BLaER1 treated with 17β-estradiol and CSF1 and Interleukin-3, amounts not matched to agents 10 nM and 100 nM (cell line): ENCODE measurements at regions not wholly inside any gene's neighbourhood (a gene's known extent, or its start where the extent isn't known, plus 50 kb on each side); places are given as distances from the start of the nearest gene placed in this dataset.

Source experiments
- H3K27ac ChIP-seq, 11 experiments: shearing (Covaris generic); formaldehyde crosslinking; 2 replicates each; pipeline ENCODE4 v1.8.1; 2022
- H3K27me3 ChIP-seq, 11 experiments: shearing (Covaris generic); formaldehyde crosslinking; 2 replicates each; pipeline ENCODE4 v1.8.1; 2022
- H3K36me3 ChIP-seq, 11 experiments: shearing (Covaris generic); formaldehyde crosslinking; 2 replicates each; pipeline ENCODE4 v1.8.1; 2022
- H3K4me1 ChIP-seq, 10 experiments: shearing (Covaris generic); formaldehyde crosslinking; 2 replicates each; pipeline ENCODE4 v1.8.1; 2022
- H3K4me2 ChIP-seq, 11 experiments: shearing (Covaris generic); formaldehyde crosslinking; 2 replicates each; pipeline ENCODE4 v1.8.1; 2022
- H3K4me3 ChIP-seq, 10 experiments: shearing (Covaris generic); formaldehyde crosslinking; 2 replicates each; pipeline ENCODE4 v1.8.1; 2022
- H3K9ac ChIP-seq, 11 experiments: shearing (Covaris generic); formaldehyde crosslinking; 2 replicates each; pipeline ENCODE4 v1.8.1; 2022
- H3K9me3 ChIP-seq, 11 experiments: shearing (Covaris generic); formaldehyde crosslinking; replicated peaks in 1 of 11; 2 replicates each; pipeline ENCODE4 v1.8.1; 2022
- H4K20me1 ChIP-seq, 11 experiments: shearing (Covaris generic); formaldehyde crosslinking; 2 replicates each; pipeline ENCODE4 v1.8.1; 2022
- Cebpa-rat ChIP-seq, 11 experiments: shearing (Covaris generic); IDR thresholded peaks; 2 replicates each; pipeline ENCODE4 v1.8.1; 2022

- no peaks in the 10 kb centered on the region for H3K27me3 ChIP-seq
- H4K20me1 ChIP-seq: no peaks in the 10 kb centered on the region; a peak in 1 of 22 replicates
- H3K27ac ChIP-seq: no peak overlapping the region
- no peak overlapping the region for H3K9ac ChIP-seq
- TF ChIP-seq Cebpa-rat (IDR thresholded peaks at IDR 0.05): no peak
- H3K9me3 ChIP-seq: no peaks in the 10 kb centered on the region
- no peaks in the 10 kb centered on the region for H3K36me3 ChIP-seq
- peaks cover 4 to 17% (median 10%) of the 10 kb centered on the region in 10 experiments; a peak in 10 of 20 replicates for H3K4me1 ChIP-seq
- H3K4me3 ChIP-seq: no peak overlapping the region
- no peak overlapping the region for H3K4me2 ChIP-seq
These were observed 66.7 kb upstream of the PODXL start for GRCh38 chr7:131623154-131623553.

GRCh38 chr7:131621652-131622051 is 65.2 kb upstream of the PODXL start:
- H3K27ac ChIP-seq: no peak overlapping the region
- H3K4me3 ChIP-seq: no peak overlapping the region
- H3K27me3 ChIP-seq: no peaks in the 10 kb centered on the region
- no peaks in the 10 kb centered on the region; a peak in 1 of 22 replicates for H4K20me1 ChIP-seq
- no peak for TF ChIP-seq Cebpa-rat (IDR thresholded peaks at IDR 0.05)
- H3K36me3 ChIP-seq: no peaks in the 10 kb centered on the region
- H3K9ac ChIP-seq: no peak overlapping the region
- no peaks in the 10 kb centered on the region for H3K9me3 ChIP-seq
- peaks cover 4 to 17% (median 10%) of the 10 kb centered on the region in 10 experiments; a peak in 10 of 20 replicates for H3K4me1 ChIP-seq
- no peak overlapping the region for H3K4me2 ChIP-seq

- TF ChIP-seq Cebpa-rat (IDR thresholded peaks at IDR 0.05): no peak
- H3K9me3 ChIP-seq: no peaks in the 10 kb centered on the region
- no peak overlapping the region for H3K4me3 ChIP-seq
These were observed 64.5 kb upstream of the PODXL start for GRCh38 chr7:131620673-131621609.

GRCh38 chr7:131619336-131620305 is 63.2 kb upstream of the PODXL start:
- no peak overlapping the region for H3K27ac ChIP-seq
- peak overlapping the region in 3 of 11 experiments; percentile 0 to 12 (median 11); a peak in 2 of 22 replicates for H3K4me2 ChIP-seq
- no peak for TF ChIP-seq Cebpa-rat (IDR thresholded peaks at IDR 0.05)
- peaks cover 4 to 17% (median 10%) of the 10 kb centered on the region in 10 experiments; a peak in 10 of 20 replicates for H3K4me1 ChIP-seq
- H3K27me3 ChIP-seq: no peaks in the 10 kb centered on the region
- no peaks in the 10 kb centered on the region for H3K9me3 ChIP-seq
- no peaks in the 10 kb centered on the region; a peak in 1 of 22 replicates for H4K20me1 ChIP-seq
- no peak overlapping the region for H3K9ac ChIP-seq
- H3K36me3 ChIP-seq: no peaks in the 10 kb centered on the region
- no peak overlapping the region for H3K4me3 ChIP-seq

More at GRCh38 chr7:131620673-131621609, 64.5 kb upstream of the PODXL start:
- Histone ChIP-seq H3K27me3 (no peaks in the 10 kb centered on the region), H3K4me1 (peaks cover 4 to 17% (median 10%) of the 10 kb centered on the region in 10 experiments; a peak in 10 of 20 replicates), H3K36me3 (no peaks in the 10 kb centered on the region), H3K4me2 (no peak overlapping the region), H3K9ac (no peak overlapping the region), H4K20me1 (no peaks in the 10 kb centered on the region; a peak in 1 of 22 replicates), H3K27ac (no peak overlapping the region)

- Histone ChIP-seq H3K9me3 (no peaks in the 10 kb centered on the region), H3K27me3 (no peaks in the 10 kb centered on the region), H3K4me2 (no peak overlapping the region), H3K4me1 (peaks cover 4 to 17% (median 10%) of the 10 kb centered on the region in 10 experiments; a peak in 10 of 20 replicates), H3K4me3 (no peak overlapping the region), H3K27ac (no peak overlapping the region), H3K36me3 (no peaks in the 10 kb centered on the region), H4K20me1 (no peaks in the 10 kb centered on the region; a peak in 1 of 22 replicates), H3K9ac (no peak overlapping the region)
- no peak for TF ChIP-seq Cebpa-rat (IDR thresholded peaks at IDR 0.05)
These were observed 62.0 kb upstream of the PODXL start for GRCh38 chr7:131618391-131618790.

GRCh38 chr7:131616487-131617200 is 60.2 kb upstream of the PODXL start:
- H3K4me2 ChIP-seq: no peak overlapping the region
- no peak overlapping the region for H3K27ac ChIP-seq
- peaks cover 4 to 17% (median 10%) of the 10 kb centered on the region in 10 experiments; a peak in 10 of 20 replicates for H3K4me1 ChIP-seq
- H3K27me3 ChIP-seq: no peaks in the 10 kb centered on the region
- no peaks in the 10 kb centered on the region for H3K36me3 ChIP-seq
- no peaks in the 10 kb centered on the region for H3K9me3 ChIP-seq
- no peak overlapping the region for H3K4me3 ChIP-seq
- TF ChIP-seq Cebpa-rat (IDR thresholded peaks at IDR 0.05): no peak
- H4K20me1 ChIP-seq: no peaks in the 10 kb centered on the region; a peak in 1 of 22 replicates
- no peak overlapping the region for H3K9ac ChIP-seq

- H3K4me3 ChIP-seq: no peak overlapping the region
- H3K27ac ChIP-seq: no peak overlapping the region
- H3K4me2 ChIP-seq: no peak overlapping the region
- no peaks in the 10 kb centered on the region for H3K9me3 ChIP-seq
- H3K36me3 ChIP-seq: no peaks in the 10 kb centered on the region
- peaks cover 0 to under 1% (median 0%) of the 10 kb centered on the region in 10 experiments; a peak in 1 of 20 replicates for H3K4me1 ChIP-seq
- TF ChIP-seq Cebpa-rat (IDR thresholded peaks at IDR 0.05): no peak
- no peaks in the 10 kb centered on the region for H3K27me3 ChIP-seq
- H4K20me1 ChIP-seq: no peaks in the 10 kb centered on the region
- no peak overlapping the region for H3K9ac ChIP-seq
These were observed 57.5 kb upstream of the PODXL start for GRCh38 chr7:131613909-131614308.

- H3K9ac ChIP-seq: no peak overlapping the region
- no peak overlapping the region for H3K4me2 ChIP-seq
- peaks cover 0 to 12% (median 0%) of the 10 kb centered on the region in 10 experiments; a peak in 5 of 20 replicates for H3K4me1 ChIP-seq
- H3K36me3 ChIP-seq: no peaks in the 10 kb centered on the region
- no peaks in the 10 kb centered on the region for H3K27me3 ChIP-seq
- H3K27ac ChIP-seq: no peak overlapping the region
- no peak overlapping the region for H3K4me3 ChIP-seq
- H4K20me1 ChIP-seq: no peaks in the 10 kb centered on the region
- TF ChIP-seq Cebpa-rat (IDR thresholded peaks at IDR 0.05): no peak
- no peaks in the 10 kb centered on the region for H3K9me3 ChIP-seq
These were observed 53.6 kb upstream of the PODXL start for GRCh38 chr7:131610007-131610406.
